Activated CD4-positive, CD25-positive, alpha-beta regulatory T cell treated with anti-CD3 and anti-CD28 coated beads, Interleukin-2, amount 50 U/mL, for 24 hours (primary cell): ENCODE measurements at regions not wholly inside any gene's neighbourhood (a gene's known extent, or its start where the extent isn't known, plus 50 kb on each side); places are given as distances from the start of the nearest gene placed in this dataset.

Experiments
- ATAC-seq, 2 donors: fragments of 150-1000 bp; cut with Tn5 transposase; one replicate each; pipeline ENCODE4 v1.10.0; 2021; ENCODE audit warnings: mild to moderate bottlenecking in 1 of 2, moderate library complexity in 1 of 2

- ATAC-seq, result no peak
These were observed 149.1 kb upstream of the CELF4 start for GRCh38 chr18:37714691-37715090.

GRCh38 chr18:37712776-37713175 is 147.2 kb upstream of the CELF4 start:
- ATAC-seq, result no peak

- no peak for ATAC-seq
These were observed 146.3 kb upstream of the CELF4 start for GRCh38 chr18:37711766-37712505.

GRCh38 chr18:37710726-37711125 is 145.1 kb upstream of the CELF4 start:
- ATAC-seq, result no peak

- ATAC-seq, result no peak
These were observed 144.1 kb upstream of the CELF4 start for GRCh38 chr18:37709740-37710139.

- no peak for ATAC-seq
These were observed 139.4 kb upstream of the CELF4 start for GRCh38 chr18:37705016-37705415.

- ATAC-seq, result no peak
These were observed 137.2 kb upstream of the CELF4 start for GRCh38 chr18:37702841-37703240.

- ATAC-seq, result no peak
These were observed 136.4 kb upstream of the CELF4 start for GRCh38 chr18:37701967-37702366.

- no peak for ATAC-seq
These were observed 133.0 kb upstream of the CELF4 start for GRCh38 chr18:37698508-37699040.

- ATAC-seq, result no peak
These were observed 128.9 kb upstream of the CELF4 start for GRCh38 chr18:37694516-37694915.

GRCh38 chr18:37691162-37691561 is 125.6 kb upstream of the CELF4 start:
- no peak for ATAC-seq

- no peak for ATAC-seq
These were observed 124.2 kb upstream of the CELF4 start for GRCh38 chr18:37689841-37690240.

- no peak for ATAC-seq
These were observed 119.0 kb upstream of the CELF4 start for GRCh38 chr18:37684590-37684989.

GRCh38 chr18:37684183-37684582 is 118.6 kb upstream of the CELF4 start:
- no peak for ATAC-seq

GRCh38 chr18:37680911-37681310 is 115.3 kb upstream of the CELF4 start:
- ATAC-seq, result no peak

- no peak for ATAC-seq
These were observed 110.7 kb upstream of the CELF4 start for GRCh38 chr18:37676276-37676675.

- ATAC-seq, result no peak
These were observed 110.1 kb upstream of the CELF4 start for GRCh38 chr18:37675699-37676098.

- no peak for ATAC-seq
These were observed 109.0 kb upstream of the CELF4 start for GRCh38 chr18:37674570-37674969.

GRCh38 chr18:37673671-37674070 is 108.1 kb upstream of the CELF4 start:
- no peak for ATAC-seq

GRCh38 chr18:37672932-37673595 is 107.5 kb upstream of the CELF4 start:
- no peak for ATAC-seq

- ATAC-seq, result no peak
These were observed 106.4 kb upstream of the CELF4 start for GRCh38 chr18:37672001-37672400.

GRCh38 chr18:37671530-37671929 is 105.9 kb upstream of the CELF4 start:
- ATAC-seq, result no peak

GRCh38 chr18:37671119-37671518 is 105.5 kb upstream of the CELF4 start:
- no peak for ATAC-seq

GRCh38 chr18:37669991-37670534 is 104.5 kb upstream of the CELF4 start:
- ATAC-seq, result no peak
